ES-I3 (cell line): ENCODE measurements at regions not wholly inside any gene's neighbourhood (a gene's known extent, or its start where the extent isn't known, plus 50 kb on each side); places are given as distances from the start of the nearest gene placed in this dataset.

Source experiments
- H3K36me3 ChIP-seq: 2 replicates; pipeline ENCODE4 v1.6.1; 2013; ENCODE audit warnings: mild to moderate bottlenecking, low read length, control low read depth, moderate library complexity; ENCODE audit not compliant: insufficient read depth
- H3K4me1 ChIP-seq: 2 replicates; pipeline ENCODE4 v1.6.1; 2013; ENCODE audit warnings: mild to moderate bottlenecking, control low read depth, low read length; ENCODE audit not compliant: insufficient read depth
- H3K9ac ChIP-seq: 2 replicates; pipeline ENCODE4 v1.6.1; 2013; ENCODE audit warnings: low read depth, mild to moderate bottlenecking, low read length, moderate library complexity
- H3K9me3 ChIP-seq: 2 replicates; pipeline ENCODE4 v1.6.1; 2013; ENCODE audit warnings: mild to moderate bottlenecking, low read length, moderate library complexity; ENCODE audit not compliant: control insufficient read depth, insufficient read depth

GRCh38 chr10:131444862-131445461 lies 133.4 kb upstream of the TCERG1L start:
- no peaks in the 10 kb centered on the region for H3K36me3 ChIP-seq
- no peaks in the 10 kb centered on the region for H3K4me1 ChIP-seq
- H3K9me3 ChIP-seq = no peaks in the 10 kb centered on the region
- H3K9ac ChIP-seq = no peak overlapping the region

- no peak overlapping the region for H3K9ac ChIP-seq
- H3K36me3 ChIP-seq = no peaks in the 10 kb centered on the region
- no peaks in the 10 kb centered on the region for H3K9me3 ChIP-seq
- no peaks in the 10 kb centered on the region for H3K4me1 ChIP-seq
These were observed 134.1 kb upstream of the TCERG1L start for GRCh38 chr10:131445623-131446022.

- H3K9me3 ChIP-seq = no peaks in the 10 kb centered on the region
- no peaks in the 10 kb centered on the region for H3K4me1 ChIP-seq
- H3K36me3 ChIP-seq = no peaks in the 10 kb centered on the region
- no peak overlapping the region for H3K9ac ChIP-seq
These were observed 134.7 kb upstream of the TCERG1L start for GRCh38 chr10:131446171-131446570.

GRCh38 chr10:131448171-131448570 lies 136.7 kb upstream of the TCERG1L start:
- no peaks in the 10 kb centered on the region for H3K4me1 ChIP-seq
- no peaks in the 10 kb centered on the region for H3K36me3 ChIP-seq
- H3K9me3 ChIP-seq = no peaks in the 10 kb centered on the region
- no peak overlapping the region for H3K9ac ChIP-seq

GRCh38 chr10:131448883-131449282 lies 137.4 kb upstream of the TCERG1L start:
- Histone ChIP-seq H3K36me3 (no peaks in the 10 kb centered on the region), H3K4me1 (no peaks in the 10 kb centered on the region), H3K9ac (no peak overlapping the region), H3K9me3 (no peaks in the 10 kb centered on the region)

- no peaks in the 10 kb centered on the region for H3K9me3 ChIP-seq
- H3K36me3 ChIP-seq = no peaks in the 10 kb centered on the region
- H3K9ac ChIP-seq = no peak overlapping the region
- H3K4me1 ChIP-seq = no peaks in the 10 kb centered on the region
These were observed 138.8 kb upstream of the TCERG1L start for GRCh38 chr10:131450216-131450765.

- Histone ChIP-seq H3K9ac (no peak overlapping the region), H3K9me3 (no peaks in the 10 kb centered on the region)
These were observed 140.0 kb upstream of the TCERG1L start for GRCh38 chr10:131451407-131452015.

GRCh38 chr10:131452926-131453720 lies 141.6 kb upstream of the TCERG1L start:
- 0 out of 2 replicates have a peak, but pooled peaks cover 3% of the 10 kb centered on the region for H3K4me1 ChIP-seq
- H3K9me3 ChIP-seq = no peaks in the 10 kb centered on the region
- no peaks in the 10 kb centered on the region for H3K36me3 ChIP-seq
- peak overlapping the region; percentile 46; the same call in 1 of the 2 replicates for H3K9ac ChIP-seq

More at GRCh38 chr10:131451407-131452015, 140.0 kb upstream of the TCERG1L start:
- no peaks in the 10 kb centered on the region for H3K36me3 ChIP-seq
- 0 out of 2 replicates have a peak, but pooled peaks cover 3% of the 10 kb centered on the region for H3K4me1 ChIP-seq

GRCh38 chr10:131453721-131454634 lies 142.5 kb upstream of the TCERG1L start:
- H3K9me3 ChIP-seq = no peaks in the 10 kb centered on the region

GRCh38 chr10:131456411-131456810 lies 144.9 kb upstream of the TCERG1L start:
- Histone ChIP-seq H3K4me1 (0 out of 2 replicates have a peak, but pooled peaks cover 3% of the 10 kb centered on the region), H3K36me3 (no peaks in the 10 kb centered on the region), H3K9ac (no peak overlapping the region), H3K9me3 (no peaks in the 10 kb centered on the region)

More at GRCh38 chr10:131453721-131454634, 142.5 kb upstream of the TCERG1L start:
- Histone ChIP-seq H3K4me1 (0 out of 2 replicates have a peak, but pooled peaks cover 3% of the 10 kb centered on the region), H3K36me3 (no peaks in the 10 kb centered on the region), H3K9ac (peak overlapping the region; percentile 46)

GRCh38 chr10:131461093-131461492 lies 149.6 kb upstream of the TCERG1L start:
- H3K36me3 ChIP-seq = no peaks in the 10 kb centered on the region

GRCh38 chr10:131464789-131465188 lies 153.3 kb upstream of the TCERG1L start:
- peaks cover 5% of the 10 kb centered on the region; the same call in 1 of the 2 replicates for H3K9me3 ChIP-seq
- no peaks in the 10 kb centered on the region for H3K36me3 ChIP-seq
- H3K9ac ChIP-seq = no peak overlapping the region
- no peaks in the 10 kb centered on the region for H3K4me1 ChIP-seq

More at GRCh38 chr10:131461093-131461492, 149.6 kb upstream of the TCERG1L start:
- H3K4me1 ChIP-seq = 0 out of 2 replicates have a peak, but pooled peaks cover 2% of the 10 kb centered on the region
- no peaks in the 10 kb centered on the region for H3K9me3 ChIP-seq
- H3K9ac ChIP-seq = no peak overlapping the region

- H3K4me1 ChIP-seq = no peaks in the 10 kb centered on the region
- H3K9ac ChIP-seq = no peak overlapping the region
- H3K9me3 ChIP-seq = peaks cover 5% of the 10 kb centered on the region; the same call in 1 of the 2 replicates
- no peaks in the 10 kb centered on the region for H3K36me3 ChIP-seq
These were observed 158.0 kb upstream of the TCERG1L start for GRCh38 chr10:131469551-131469950.
